ENCODE measurements at regions not wholly inside any gene's neighbourhood (a gene's known extent, or its start where the extent isn't known, plus 50 kb on each side); places are given as distances from the start of the nearest gene placed in this dataset.

DNA sequence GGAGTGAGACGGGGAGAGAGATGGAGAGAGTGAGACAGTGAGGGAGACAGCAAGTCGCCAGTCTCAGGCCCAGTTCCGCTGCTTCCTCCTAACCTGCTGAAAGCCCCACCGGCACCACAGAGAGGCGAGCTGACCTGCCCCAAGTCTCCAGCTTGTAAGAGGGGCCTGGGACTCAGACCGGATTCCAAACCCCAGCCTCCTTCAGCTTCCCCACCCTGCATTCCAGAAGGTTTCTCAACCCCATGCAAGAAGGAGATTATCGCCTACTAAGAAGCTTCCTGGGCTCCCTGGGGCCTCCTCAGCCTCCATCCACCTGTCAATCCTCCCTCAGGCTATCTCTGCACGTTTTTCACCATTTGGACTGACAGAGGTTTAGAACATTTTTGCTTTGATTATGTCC is 173.1 kb upstream of the RAB6C start:
- no peaks in the 10 kb centered on the region for H3K9me1 ChIP-seq (replicated peaks; ENCODE audit: control insufficient read depth, extremely low read depth, insufficient read depth, low read length)
- H3K79me2 ChIP-seq (ENCODE audit: control insufficient read depth, insufficient read depth, low read length): no peaks in the 10 kb centered on the region
- no peaks in the 10 kb centered on the region for H4K20me1 ChIP-seq (replicated peaks; ENCODE audit: control insufficient read depth, extremely low read depth, insufficient read depth, low read length)
- H3K4me1 ChIP-seq (ENCODE audit: control insufficient read depth, extremely low read depth, insufficient read depth, low read length): no peaks in the 10 kb centered on the region
- H3K9me3 ChIP-seq (replicated peaks; ENCODE audit: control insufficient read depth, insufficient read depth, low read length): peaks cover 2% of the 10 kb centered on the region
- dilution Hi-C loops (cut with MboI; ENCODE audit: extremely low pct_ligation_motif_present, low sequenced_read_pairs) (no loop called here), intact Hi-C loops (cut with micrococcal nuclease) (no loop called here)
- TF ChIP-seq FOS (IDR thresholded peaks at IDR 0.05; ENCODE audit: borderline replicate concordance, insufficient read depth, low read length): no peak
- no peak for TF ChIP-seq MYC (IDR thresholded peaks at IDR 0.05; ENCODE audit: low read depth, low read length)
- no peak for TF ChIP-seq POLR2AphosphoS5 (IDR thresholded peaks at IDR 0.05; ENCODE audit: insufficient read depth, low read depth, low read length)
- no peak for TF ChIP-seq POLR2A (IDR thresholded peaks at IDR 0.05; ENCODE audit: low read depth, low read length)
- TF ChIP-seq, protein P1, sequence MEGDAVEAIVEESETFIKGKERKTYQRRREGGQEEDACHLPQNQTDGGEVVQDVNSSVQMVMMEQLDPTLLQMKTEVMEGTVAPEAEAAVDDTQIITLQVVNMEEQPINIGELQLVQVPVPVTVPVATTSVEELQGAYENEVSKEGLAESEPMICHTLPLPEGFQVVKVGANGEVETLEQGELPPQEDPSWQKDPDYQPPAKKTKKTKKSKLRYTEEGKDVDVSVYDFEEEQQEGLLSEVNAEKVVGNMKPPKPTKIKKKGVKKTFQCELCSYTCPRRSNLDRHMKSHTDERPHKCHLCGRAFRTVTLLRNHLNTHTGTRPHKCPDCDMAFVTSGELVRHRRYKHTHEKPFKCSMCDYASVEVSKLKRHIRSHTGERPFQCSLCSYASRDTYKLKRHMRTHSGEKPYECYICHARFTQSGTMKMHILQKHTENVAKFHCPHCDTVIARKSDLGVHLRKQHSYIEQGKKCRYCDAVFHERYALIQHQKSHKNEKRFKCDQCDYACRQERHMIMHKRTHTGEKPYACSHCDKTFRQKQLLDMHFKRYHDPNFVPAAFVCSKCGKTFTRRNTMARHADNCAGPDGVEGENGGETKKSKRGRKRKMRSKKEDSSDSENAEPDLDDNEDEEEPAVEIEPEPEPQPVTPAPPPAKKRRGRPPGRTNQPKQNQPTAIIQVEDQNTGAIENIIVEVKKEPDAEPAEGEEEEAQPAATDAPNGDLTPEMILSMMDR (IDR thresholded peaks at IDR 0.05; ENCODE audit: extremely low read depth in 1 of 2, insufficient read depth in 1 of 2, low read depth in 1 of 2, low read length in 2 of 2): no peak
- TF ChIP-seq GATA2 (IDR thresholded peaks at IDR 0.05; ENCODE audit: insufficient read depth, insufficient read length, low read depth, low read length): no peak
- TF ChIP-seq, protein P2, sequence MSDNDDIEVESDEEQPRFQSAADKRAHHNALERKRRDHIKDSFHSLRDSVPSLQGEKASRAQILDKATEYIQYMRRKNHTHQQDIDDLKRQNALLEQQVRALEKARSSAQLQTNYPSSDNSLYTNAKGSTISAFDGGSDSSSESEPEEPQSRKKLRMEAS (IDR thresholded peaks at IDR 0.05; ENCODE audit: insufficient read depth, insufficient read length): no peak
- TF ChIP-seq JUN (IDR thresholded peaks at IDR 0.05; ENCODE audit: borderline replicate concordance, insufficient read depth, insufficient read length, low read depth): no peak
- no peak for TF ChIP-seq EZH2 (IDR thresholded peaks at IDR 0.05; ENCODE audit: borderline replicate concordance, low read depth, low read length, severe bottlenecking)
- H3K9ac ChIP-seq (replicated peaks; ENCODE audit: extremely low read depth, insufficient read depth, low read length): no peak overlapping the region
- ChIA-PET POLR2A (no interaction called here), CTCF (no interaction called here)
- no peak overlapping the region for H2AFZ ChIP-seq (ENCODE audit: low read depth, low read length)
- no peaks in the 10 kb centered on the region for H3K36me3 ChIP-seq (ENCODE audit: control insufficient read depth in 2 of 2, extremely low read depth in 1 of 2, insufficient read depth in 2 of 2, low read length in 2 of 2)
- no peak overlapping the region for H3K27ac ChIP-seq (ENCODE audit: insufficient read depth, low read depth, low read length)
- H3K4me2 ChIP-seq (ENCODE audit: insufficient read depth, low read length): no peak overlapping the region
- no TSS peak for BruUV-seq (replicated peaks)
- no peaks in the 10 kb centered on the region for H3K27me3 ChIP-seq (ENCODE audit: control insufficient read depth in 2 of 2, insufficient read depth in 2 of 2, low read length in 2 of 2)
- no peak overlapping the region for H3K4me3 ChIP-seq (replicated peaks in 1 of 3; ENCODE audit: insufficient read depth in 1 of 3, low read depth in 1 of 3, low read length in 3 of 3)
- no peak for FAIRE-seq
- no peak for DNase-seq (ENCODE audit: low read depth, low spot score)
